Endothelial cell of umbilical vein (primary cell): ENCODE measurements at regions not wholly inside any gene's neighbourhood (a gene's known extent, or its start where the extent isn't known, plus 50 kb on each side); places are given as distances from the start of the nearest gene placed in this dataset.

ENCODE experiments used
- BruUV-seq: library from RNA; stranded (reverse); fragments of 400-500 nt; replicated peaks from 2 replicates; lab custom pipeline; 2021; lab: Mats Ljungman, UMichigan
- CTCF ChIA-PET: fragments of 300-600, 350-600 bp; sonication (Branson Sonifier 250); formaldehyde crosslinking; loops from one replicate; lab custom pipeline; 2021; ENCODE audit warnings: antibody characterized with exemption, inconsistent platforms; lab: Charles Lee
- POLR2A ChIA-PET: fragments of 300-600, 350-600 bp; sonication (Branson Sonifier 250); formaldehyde crosslinking; loops from one replicate; lab custom pipeline; 2021; ENCODE audit warnings: antibody characterized with exemption, inconsistent platforms; lab: Charles Lee
- DNase-seq: peaks from one replicate; pipeline ENCODE4 v3.0.0-alpha.2; 2011; ENCODE audit warnings: low read depth, low spot score
- FAIRE-seq: peaks from 2 replicates; lab custom pipeline; 2011; peaks lifted over from hg19 to GRCh38; lab: Jason Lieb, UNC
- H2AFZ ChIP-seq: 2 replicates; pipeline ENCODE4 v1.6.0; 2012; ENCODE audit warnings: low read depth, low read length, control low read depth, inconsistent platforms
- H3K27ac ChIP-seq: 2 replicates; pipeline ENCODE4 v1.5.1; 2011; ENCODE audit warnings: low read depth, mild to moderate bottlenecking, control low read depth, low read length, moderate library complexity; ENCODE audit not compliant: insufficient read depth
- H3K27me3 ChIP-seq, 2 experiments: 2 replicates each; pipeline versions ENCODE4 v1.6.0 to v1.6.1; 2011; ENCODE audit warnings: low read length in 2 of 2, mixed read lengths in 1 of 2; ENCODE audit not compliant: control insufficient read depth in 2 of 2, insufficient read depth in 2 of 2
- H3K36me3 ChIP-seq, 2 experiments: 2 replicates in 1 of 2; 3 replicates in 1 of 2; pipeline ENCODE4 v1.5.1; 2011; ENCODE audit warnings: low read length in 2 of 2, mild to moderate bottlenecking in 1 of 2, moderate library complexity in 1 of 2; ENCODE audit not compliant: control insufficient read depth in 2 of 2, insufficient read depth in 2 of 2; ENCODE audit errors: extremely low read depth in 1 of 2
- H3K4me1 ChIP-seq: 3 replicates; pipeline ENCODE4 v1.5.1; 2011; ENCODE audit warnings: mild to moderate bottlenecking, low read length; ENCODE audit not compliant: control insufficient read depth, insufficient read depth; ENCODE audit errors: extremely low read depth
- H3K4me2 ChIP-seq: 2 replicates; pipeline ENCODE4 v1.6.1; 2011; ENCODE audit warnings: low read length, control low read depth, mixed read lengths; ENCODE audit not compliant: insufficient read depth
- H3K4me3 ChIP-seq, 3 experiments: fragments of 200-600 bp in 1 of 3; sonication (generic), shearing (Covaris generic) in 1 of 3; replicated peaks in 1 of 3; 2 replicates each; pipeline ENCODE4 v1.5.1; 2011 to 2016; ENCODE audit warnings: control low read depth in 3 of 3, low read length in 3 of 3, mild to moderate bottlenecking in 2 of 3, inconsistent platforms in 1 of 3, low read depth in 1 of 3, moderate library complexity in 1 of 3; ENCODE audit not compliant: insufficient read depth in 1 of 3
- H3K79me2 ChIP-seq: 2 replicates; pipeline ENCODE4 v1.6.0; 2012; ENCODE audit warnings: low read length, inconsistent platforms; ENCODE audit not compliant: control insufficient read depth, insufficient read depth
- H3K9ac ChIP-seq: replicated peaks from 2 replicates; pipeline ENCODE3; 2011; ENCODE audit warnings: low read length, control low read depth; ENCODE audit not compliant: insufficient read depth; ENCODE audit errors: extremely low read depth
- H3K9me1 ChIP-seq: replicated peaks from 3 replicates; pipeline ENCODE4 v1.6.0; 2011; ENCODE audit warnings: mild to moderate bottlenecking, low read length; ENCODE audit not compliant: control insufficient read depth, insufficient read depth; ENCODE audit errors: extremely low read depth
- H3K9me3 ChIP-seq: replicated peaks from 2 replicates; pipeline ENCODE4 v1.5.1; 2012; ENCODE audit warnings: low read length, inconsistent platforms; ENCODE audit not compliant: control insufficient read depth, insufficient read depth
- H4K20me1 ChIP-seq: replicated peaks from 2 replicates; pipeline ENCODE3; 2011; ENCODE audit warnings: mild to moderate bottlenecking, low read length; ENCODE audit not compliant: control insufficient read depth, insufficient read depth; ENCODE audit errors: extremely low read depth
- CTCF ChIP-seq, 2 donors: IDR thresholded peaks; 1 replicate in 1 of 2; 2 replicates in 1 of 2; pipeline ENCODE4 v1.5.1; 2011; ENCODE audit warnings: low read length in 2 of 2, mild to moderate bottlenecking in 2 of 2, moderate library complexity in 2 of 2, control low read depth in 1 of 2, inconsistent platforms in 1 of 2, low read depth in 1 of 2; ENCODE audit not compliant: insufficient read depth in 1 of 2; ENCODE audit errors: extremely low read depth in 1 of 2
- EZH2 ChIP-seq: IDR thresholded peaks from 2 replicates; pipeline ENCODE4 v1.6.1; 2012; ENCODE audit warnings: borderline replicate concordance, low read depth, mild to moderate bottlenecking, moderate library complexity, low read length, inconsistent platforms; ENCODE audit not compliant: severe bottlenecking
- FOS ChIP-seq: IDR thresholded peaks from 2 replicates; pipeline ENCODE4 v1.6.1; 2011; ENCODE audit warnings: mild to moderate bottlenecking, low read length, moderate library complexity, borderline replicate concordance; ENCODE audit not compliant: insufficient read depth
- GATA2 ChIP-seq: IDR thresholded peaks from 2 replicates; pipeline ENCODE4 v1.7.0; 2011; ENCODE audit warnings: low read depth, mild to moderate bottlenecking, moderate library complexity, mixed read lengths, low read length; ENCODE audit not compliant: insufficient read length, insufficient read depth
- JUN ChIP-seq: IDR thresholded peaks from 2 replicates; pipeline ENCODE4 v1.6.1; 2011; ENCODE audit warnings: borderline replicate concordance, low read depth; ENCODE audit not compliant: insufficient read length, insufficient read depth
- MAX ChIP-seq: IDR thresholded peaks from 2 replicates; pipeline ENCODE4 v1.6.1; 2011; ENCODE audit not compliant: insufficient read depth, insufficient read length
- MYC ChIP-seq: IDR thresholded peaks from one replicate; pipeline ENCODE4 v1.6.1; 2011; ENCODE audit warnings: mild to moderate bottlenecking, low read depth, low read length
- POLR2A ChIP-seq: IDR thresholded peaks from 2 replicates; pipeline ENCODE4 v1.6.1; 2012; ENCODE audit warnings: low read depth, mild to moderate bottlenecking, control low read depth, low read length
- POLR2AphosphoS5 ChIP-seq: IDR thresholded peaks from 2 replicates; pipeline ENCODE4 v1.6.1; 2012; ENCODE audit warnings: low read depth, mild to moderate bottlenecking, control low read depth, low read length, moderate library complexity; ENCODE audit not compliant: insufficient read depth
- dilution Hi-C: fragments of 300-500 bp; cut with MboI; formaldehyde crosslinking; loops from one replicate; pipeline ENCODE4 v1.15.0; 2019; ENCODE audit warnings: low sequenced_read_pairs; ENCODE audit not compliant: extremely low pct_ligation_motif_present
- intact Hi-C: fragments of 100-400 bp; cut with micrococcal nuclease; formaldehyde crosslinking; loops from one replicate; pipeline ENCODE4 v1.10.0; 2022

GRCh38 chr7:106374437-106374836, 89.7 kb upstream of the NAMPT start:
- intact Hi-C loops: no loop called here
- no peaks in the 10 kb centered on the region for H4K20me1 ChIP-seq
- no peaks in the 10 kb centered on the region for H3K36me3 ChIP-seq
- FAIRE-seq (no peak), DNase-seq (no peak)
- H2AFZ ChIP-seq: no peak overlapping the region
- H3K27ac ChIP-seq: no peak overlapping the region
- BruUV-seq: no TSS peak
- no peaks in the 10 kb centered on the region for H3K79me2 ChIP-seq
- dilution Hi-C loops: no loop called here
- POLR2A ChIA-PET: no interaction called here
- H3K27me3 ChIP-seq: no peaks in the 10 kb centered on the region
- no peak overlapping the region for H3K4me3 ChIP-seq
- TF ChIP-seq JUN (no peak), FOS (no peak), EZH2 (no peak), GATA2 (no peak), CTCF (IDR thresholded peaks at IDR 0.05; ENCODE audit: extremely low read depth in 1 of 2, insufficient read depth in 1 of 2, low read depth in 1 of 2, low read length in 2 of 2) (no peak), MAX (no peak), POLR2A (no peak), POLR2AphosphoS5 (no peak), MYC (no peak)
- H3K4me2 ChIP-seq: no peak overlapping the region
- H3K9me3 ChIP-seq: no peaks in the 10 kb centered on the region
- H3K9me1 ChIP-seq: no peaks in the 10 kb centered on the region
- no peak overlapping the region for H3K9ac ChIP-seq
- CTCF ChIA-PET: no interaction called here
- no peaks in the 10 kb centered on the region for H3K4me1 ChIP-seq
